ENCODE measurements at regions not wholly inside any gene's neighbourhood (a gene's known extent, or its start where the extent isn't known, plus 50 kb on each side); places are given as distances from the start of the nearest gene placed in this dataset.
A peak's percentile ranks its signal among the peaks of the same experiment; 100 is the strongest.

DNA sequence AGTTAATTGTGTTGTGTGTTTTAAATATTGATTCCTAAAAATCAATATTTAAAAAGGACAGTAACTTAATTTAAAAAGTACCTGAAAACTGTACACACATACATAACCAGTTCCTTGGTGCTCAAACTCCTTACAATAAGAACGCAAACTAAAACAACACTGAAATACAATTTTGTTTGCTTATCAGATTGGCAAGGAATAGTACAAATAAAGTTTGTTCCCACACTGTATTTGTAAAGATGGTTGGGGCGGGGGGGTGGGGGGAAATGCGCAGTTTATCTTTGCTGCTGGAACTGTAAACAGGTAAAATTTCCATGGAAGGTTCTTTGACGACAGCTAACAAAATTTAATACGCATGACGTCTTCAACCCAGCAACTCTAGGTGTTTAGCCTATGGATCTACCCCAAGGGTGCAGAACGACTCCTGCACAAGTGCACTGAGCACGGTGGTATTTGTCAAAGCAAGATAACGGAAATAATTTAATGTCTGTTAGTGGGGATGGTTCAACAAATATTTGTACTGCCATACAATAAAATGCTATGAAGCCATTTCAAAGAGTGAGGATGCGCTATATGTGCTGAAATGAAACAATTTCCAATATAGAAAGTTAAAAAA, 96.5 kb downstream of the ING1 start:
- no peak for DNase-seq (ENCODE audit: low spot score)

DNA sequence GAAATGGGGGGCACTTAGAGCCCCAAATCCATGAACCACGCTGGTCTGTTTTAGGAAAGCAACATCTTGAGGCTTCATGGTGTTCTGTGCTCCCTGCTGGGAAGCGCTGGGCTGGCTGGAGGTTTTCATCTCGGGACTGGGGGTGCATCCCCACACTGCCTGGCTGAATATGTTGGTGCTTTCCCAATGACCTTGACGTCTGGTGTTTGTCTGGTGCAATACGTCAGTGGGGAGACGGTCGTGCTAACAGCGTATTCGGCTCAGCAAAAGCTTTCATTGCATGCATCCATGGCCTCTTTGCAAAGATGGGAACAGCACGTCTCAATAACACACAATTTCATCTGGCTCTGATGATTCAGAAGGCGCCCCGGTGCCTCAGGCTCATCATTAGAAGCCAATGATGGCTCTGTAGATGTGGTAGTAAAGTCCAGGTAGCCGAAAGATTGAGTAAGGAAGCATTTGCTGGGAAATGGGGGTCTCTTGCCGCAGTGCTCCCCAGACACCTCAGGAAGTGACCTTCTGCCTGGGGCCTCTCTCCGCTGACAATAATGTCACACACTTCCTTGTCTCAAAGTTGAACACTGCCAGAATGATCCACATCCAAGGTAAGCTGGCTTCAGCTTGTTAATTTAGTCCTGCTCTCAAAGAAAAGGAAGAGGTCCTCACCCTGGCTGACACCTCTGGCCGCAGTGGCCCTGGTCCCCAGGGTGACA, 97.7 kb downstream of the ING1 start:
- DNase-seq (ENCODE audit: low spot score), result no peak

DNA sequence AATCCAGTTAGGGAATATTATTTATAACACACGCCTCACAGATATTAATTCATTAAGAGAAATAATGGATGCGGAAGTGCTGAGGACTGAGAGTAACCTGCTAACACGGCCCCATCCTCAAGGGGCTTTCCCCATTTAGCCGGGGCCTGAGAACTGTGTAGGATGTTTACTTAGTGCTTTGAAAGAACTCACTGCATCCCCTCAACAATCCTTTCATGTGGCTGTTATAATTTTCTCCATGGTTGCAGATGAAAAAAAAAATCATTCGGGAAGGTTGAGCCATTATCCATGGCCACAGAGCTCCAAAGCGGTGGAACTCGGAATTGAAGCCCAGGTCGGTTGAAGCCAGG, 98.2 kb downstream of the ING1 start:
- DNase-seq (ENCODE audit: low spot score), result no peak

DNA sequence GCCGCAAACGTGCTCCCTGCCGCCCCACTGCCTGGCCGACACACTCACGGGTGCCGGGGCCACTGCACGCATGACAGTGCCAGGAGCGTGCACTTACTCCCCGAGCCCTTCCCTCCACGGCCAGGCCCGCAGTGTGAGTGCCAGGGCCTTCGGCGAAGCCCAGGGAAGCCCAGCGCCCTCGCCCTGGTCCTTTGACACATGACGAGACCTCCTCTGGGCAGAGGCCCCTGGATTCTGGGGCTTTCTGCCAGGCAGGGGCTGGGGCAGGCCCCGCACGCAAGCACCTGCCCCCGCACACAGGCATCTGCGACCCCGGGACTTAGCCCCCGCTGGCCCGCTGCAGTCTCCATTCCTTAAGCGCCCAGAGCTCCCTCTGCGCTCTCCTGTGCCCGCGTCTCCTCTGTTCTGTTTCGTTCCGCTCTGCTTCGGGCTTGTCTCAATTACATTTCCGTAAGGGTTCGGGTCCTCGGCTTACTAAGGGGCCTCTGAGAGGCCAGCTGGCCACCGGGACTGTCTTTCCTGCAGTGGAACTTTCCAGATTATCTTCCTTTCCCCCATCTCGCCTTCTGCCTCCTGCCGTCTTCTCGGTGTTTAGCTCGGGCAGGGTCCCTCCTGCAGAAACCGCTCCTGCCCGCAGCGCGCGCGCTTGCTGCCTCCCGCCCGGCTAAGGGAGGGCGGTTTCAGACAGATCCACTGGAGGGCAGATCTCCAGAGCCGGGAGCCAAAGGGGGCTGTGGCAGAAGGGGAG, 98.8 kb downstream of the ING1 start:
- no peak for DNase-seq (ENCODE audit: low spot score)

DNA sequence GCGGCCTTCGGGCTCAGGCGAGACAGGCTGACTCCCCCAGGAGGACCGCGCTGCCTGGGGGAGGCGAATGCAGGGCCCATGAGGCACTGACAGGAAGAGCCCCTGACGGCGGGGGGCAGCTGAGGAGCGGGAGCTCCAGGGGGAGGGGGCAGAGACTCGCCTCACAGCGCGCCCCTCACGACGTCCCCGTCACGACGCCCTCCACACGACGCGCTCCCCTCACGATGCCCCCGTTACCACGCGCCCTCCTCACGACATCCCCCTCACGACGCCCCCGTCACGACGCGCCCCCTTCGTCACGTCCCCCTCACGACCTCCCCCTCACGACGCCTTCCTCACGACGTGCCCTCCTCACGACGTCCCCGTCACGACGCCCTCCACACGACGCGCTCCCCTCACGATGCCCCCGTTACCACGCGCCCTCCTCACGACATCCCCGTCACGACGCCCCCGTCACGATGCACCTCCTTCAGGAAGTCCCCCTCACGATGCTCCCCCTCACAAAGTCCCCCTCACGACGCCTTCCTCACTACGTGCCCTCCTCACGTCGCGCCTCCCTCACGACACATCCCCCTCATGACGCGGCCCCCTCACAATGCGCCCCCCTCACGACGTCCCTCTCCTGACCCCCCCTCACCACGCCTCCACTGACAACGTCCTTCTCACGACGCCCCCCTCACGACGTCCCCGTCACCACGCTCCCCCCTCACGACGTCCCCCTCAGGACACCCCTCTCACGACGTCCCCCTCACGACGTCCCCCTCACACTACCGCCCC, 99.6 kb downstream of the ING1 start:
- DNase-seq (ENCODE audit: low spot score), result no peak

DNA sequence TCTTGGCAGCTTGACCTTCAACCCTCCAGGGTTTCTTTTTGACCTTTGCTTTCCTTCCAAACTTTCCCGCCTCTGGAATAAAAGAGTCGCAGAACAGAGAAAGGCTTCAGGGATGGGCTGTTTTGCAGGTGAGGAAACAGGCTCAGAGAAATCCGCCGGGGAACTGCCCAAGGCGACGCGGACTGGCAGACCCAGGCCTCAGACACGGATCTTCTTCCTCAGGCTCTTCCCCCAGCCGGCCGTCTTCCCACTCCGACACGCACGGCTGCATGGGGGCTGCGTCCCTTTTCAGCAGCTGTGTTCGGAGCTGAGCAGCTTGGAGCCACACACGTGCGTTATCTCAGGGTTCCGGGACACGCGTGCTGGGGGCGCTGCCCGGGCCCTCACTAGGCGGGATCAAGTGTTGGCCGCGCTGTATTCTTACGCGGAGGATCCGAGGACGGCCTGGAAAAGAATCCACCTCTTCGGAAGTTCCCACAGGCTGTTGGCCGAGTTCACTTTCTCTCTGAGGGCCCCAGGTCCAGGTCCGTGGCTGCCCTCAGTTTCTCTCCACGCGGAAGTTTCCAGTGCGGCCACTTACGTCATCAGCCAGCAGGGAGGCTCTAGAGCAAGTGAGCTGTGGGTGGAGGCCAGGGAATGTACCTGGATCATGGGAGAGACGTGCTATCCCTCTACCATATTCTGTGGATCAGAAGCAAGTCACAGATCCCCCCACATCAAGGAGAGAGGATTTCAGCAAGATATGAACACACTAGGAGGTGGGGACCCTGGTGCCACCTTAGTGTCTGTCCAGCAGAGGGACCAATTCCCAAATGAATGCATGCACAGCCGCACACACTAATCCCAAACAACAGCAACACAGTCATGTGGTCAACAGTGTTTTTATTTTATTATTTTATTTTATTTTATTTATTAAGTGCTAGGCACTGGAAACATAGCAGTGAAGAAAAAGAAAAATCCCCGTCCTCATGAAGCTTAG, 100.4 kb downstream of the ING1 start:
- DNase-seq (ENCODE audit: low spot score), result no peak

DNA sequence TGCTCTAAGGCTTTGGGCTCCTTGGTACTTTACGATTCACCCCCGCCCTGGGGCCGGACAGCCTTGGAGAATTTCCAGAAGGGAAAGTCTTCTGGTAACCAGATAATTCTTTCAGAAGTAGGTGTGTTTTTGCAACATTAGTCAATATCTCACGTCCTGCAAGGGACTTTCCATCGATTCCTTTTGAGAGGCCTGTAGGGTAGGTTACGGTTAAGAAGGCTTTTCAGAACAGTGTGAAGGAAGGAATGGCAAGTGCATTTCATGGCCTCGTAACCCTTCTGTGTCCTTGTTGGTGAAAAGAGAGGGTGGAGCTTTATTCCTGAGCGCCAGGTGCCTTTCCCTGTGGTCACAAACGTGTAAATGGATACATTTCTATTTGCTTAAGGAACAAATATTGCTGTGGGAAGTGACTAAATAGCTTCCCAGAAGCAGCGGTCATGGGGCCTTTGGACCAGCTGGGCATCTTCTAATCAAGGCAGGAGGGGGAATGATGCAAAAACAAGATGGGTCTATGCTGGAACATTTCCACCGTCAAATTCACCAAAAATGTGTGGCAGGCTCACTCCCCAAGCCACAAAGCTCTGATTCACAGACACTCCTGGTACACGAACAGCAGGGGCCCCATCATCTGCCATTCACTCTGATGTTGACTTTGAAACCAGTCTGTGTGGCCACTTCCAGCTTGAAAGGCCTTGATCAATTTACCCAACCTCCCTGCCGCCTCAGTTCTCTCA, 99.2 kb downstream of the ANKRD10 start:
- no peak for DNase-seq (ENCODE audit: low spot score)

DNA sequence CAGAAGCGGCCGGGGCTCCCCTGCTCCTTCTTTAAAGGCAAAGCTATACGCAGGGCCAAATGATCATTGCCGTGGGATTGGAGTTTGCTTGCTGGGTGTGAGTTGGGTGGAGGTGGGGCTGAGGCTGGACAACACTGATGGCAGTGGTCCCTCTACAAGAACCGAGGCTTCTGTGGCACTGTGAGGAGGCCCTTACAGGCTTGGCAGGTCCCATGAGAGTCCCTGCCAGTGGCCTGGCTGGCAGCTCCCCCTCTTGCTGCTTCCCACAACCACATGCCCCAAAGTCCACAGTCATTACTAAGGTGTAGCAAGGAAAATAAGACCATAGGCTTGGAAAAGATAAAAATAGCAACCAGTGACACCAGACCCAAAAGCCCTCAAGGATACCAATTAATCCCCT, 98.4 kb downstream of the ANKRD10 start:
- DNase-seq (ENCODE audit: low spot score), result no peak

DNA sequence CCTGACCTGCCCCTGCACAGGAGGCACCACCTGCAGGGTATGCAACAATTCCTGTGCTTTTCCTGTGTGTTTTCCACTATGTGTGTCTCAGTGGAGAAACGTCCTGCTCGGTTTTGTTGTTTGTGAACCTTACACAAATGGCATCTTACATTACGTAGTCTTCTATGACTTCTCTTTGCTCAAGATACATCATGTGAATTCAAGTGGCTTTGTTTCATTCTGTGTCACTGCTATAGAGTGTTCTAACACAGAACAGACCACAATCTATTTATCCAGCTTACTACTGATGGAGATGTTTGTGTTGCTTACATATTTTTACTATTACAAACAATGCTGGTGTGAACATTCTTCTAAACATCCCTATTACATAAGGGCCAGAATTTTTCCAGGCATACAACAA, 97.7 kb downstream of the ANKRD10 start:
- peak; percentile 6 for DNase-seq (ENCODE audit: low spot score)

DNA sequence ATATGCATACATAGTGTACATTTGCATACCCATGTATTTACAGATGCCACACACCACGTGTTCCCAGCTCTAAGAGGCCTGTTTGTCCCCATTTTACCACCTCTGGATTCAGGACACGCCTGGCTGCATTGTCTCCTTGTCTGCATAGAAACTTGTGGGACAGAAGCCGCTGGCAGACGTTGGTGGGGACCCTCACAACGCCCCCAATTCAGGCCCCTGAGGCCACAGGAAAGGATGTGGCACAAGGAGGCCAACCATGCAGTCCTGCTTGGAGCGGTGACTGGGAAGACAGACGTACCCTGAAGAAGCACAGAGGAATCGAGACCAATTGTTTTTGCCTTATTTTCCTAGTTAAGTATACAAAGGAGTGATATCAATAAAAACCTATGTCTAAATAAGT, 96.1 kb downstream of the ANKRD10 start:
- DNase-seq (ENCODE audit: low spot score), result peak; percentile 10

DNA sequence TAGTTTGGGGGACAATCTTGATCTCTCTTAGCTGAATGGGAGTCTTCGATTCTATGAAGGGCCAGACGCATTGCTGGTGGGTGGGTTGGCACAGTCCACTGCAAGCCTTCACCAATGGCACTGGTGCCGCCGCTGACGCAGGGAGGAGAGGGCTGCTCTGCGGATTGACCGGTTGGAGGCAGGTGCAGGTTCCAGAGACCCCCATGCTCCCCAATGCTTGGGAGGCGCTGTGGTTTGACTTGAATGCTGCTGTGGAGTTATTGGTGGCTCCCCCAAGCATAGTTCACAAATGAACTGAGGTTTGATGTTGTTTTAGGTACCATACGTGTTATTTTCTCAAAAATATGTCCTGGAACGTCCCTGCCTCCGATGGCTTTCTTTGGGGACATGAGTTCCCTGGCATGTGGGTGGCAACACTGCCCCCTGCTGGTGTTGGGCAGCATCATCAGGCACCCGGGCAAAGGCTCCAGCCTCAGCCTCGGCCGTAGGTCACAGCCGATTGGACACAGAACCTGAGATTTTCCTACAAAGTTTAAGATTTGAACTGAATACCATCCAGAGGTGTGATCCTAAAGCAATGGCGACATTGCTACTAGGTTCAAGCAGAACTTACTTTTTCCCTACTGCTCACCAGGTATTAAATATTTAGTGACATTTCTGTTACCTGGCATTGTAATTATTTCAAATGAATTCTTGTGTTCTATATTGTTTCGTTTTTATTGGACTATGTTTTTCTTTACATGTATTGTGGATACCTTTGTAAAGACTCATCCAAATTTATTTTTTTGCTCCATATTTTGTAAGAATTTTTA, 95.5 kb downstream of the ANKRD10 start:
- DNase-seq (ENCODE audit: low spot score), result peak; percentile 77

DNA sequence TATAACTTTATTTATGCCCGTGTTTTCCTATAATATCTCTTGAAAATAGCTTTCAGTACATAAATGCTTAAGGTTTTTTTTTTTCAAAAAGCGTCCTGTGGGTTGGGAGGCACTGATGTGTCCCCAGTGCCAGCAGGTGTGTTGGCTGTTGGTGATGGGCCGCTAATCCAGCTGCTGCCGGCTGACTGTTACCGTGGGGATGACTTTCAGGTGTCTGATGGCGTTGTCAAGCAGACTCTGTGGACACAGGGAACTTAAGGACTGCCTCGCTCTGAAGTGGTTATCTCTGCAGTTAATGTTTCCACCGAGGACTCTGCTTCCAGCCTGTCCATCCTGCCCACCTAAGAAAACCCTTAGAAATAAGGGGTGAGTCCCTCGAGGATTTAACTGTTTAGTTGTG, 94.5 kb downstream of the ANKRD10 start:
- DNase-seq (ENCODE audit: low spot score), result peak; percentile 18

DNA sequence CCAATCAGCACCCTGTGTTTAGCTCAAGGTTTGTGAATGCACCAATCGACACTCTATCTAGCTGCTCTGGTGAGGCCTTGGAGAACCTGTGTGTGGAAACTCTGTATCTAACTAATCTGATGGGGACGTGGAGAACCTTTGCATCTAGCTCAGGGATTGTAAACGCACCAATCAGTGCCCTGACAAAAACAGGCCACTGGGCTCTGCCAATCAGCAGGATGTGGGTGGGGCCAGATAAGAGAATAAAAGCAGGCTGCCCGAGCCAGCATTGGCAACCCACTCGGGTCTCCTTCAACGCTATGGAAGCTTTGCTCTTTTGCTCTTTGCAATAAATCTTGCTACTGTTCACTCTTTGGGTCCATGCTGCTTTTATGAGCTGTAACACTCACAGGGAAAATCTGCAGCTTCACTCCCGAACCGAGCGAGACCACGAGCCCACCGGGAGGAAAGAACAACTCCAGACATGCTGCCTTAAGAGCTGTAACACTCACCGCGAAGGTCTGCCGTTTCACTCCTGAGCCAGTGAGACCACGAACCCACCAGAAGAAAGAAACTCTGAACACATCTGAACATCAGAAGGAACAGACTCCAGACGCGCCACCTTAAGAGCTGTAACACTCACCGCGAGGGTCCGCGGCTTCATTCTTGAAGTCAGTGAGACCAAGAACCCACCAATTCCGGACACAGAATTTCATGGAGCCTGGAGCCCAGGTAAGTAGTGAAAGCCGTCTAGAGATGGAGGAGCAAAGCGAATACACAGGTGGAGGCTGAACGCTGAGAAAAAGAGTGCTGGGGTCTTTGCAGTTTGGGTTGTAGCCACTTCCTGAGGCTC, 92.8 kb downstream of the ANKRD10 start:
- DNase-seq (ENCODE audit: low spot score), result peak; percentile 24

DNA sequence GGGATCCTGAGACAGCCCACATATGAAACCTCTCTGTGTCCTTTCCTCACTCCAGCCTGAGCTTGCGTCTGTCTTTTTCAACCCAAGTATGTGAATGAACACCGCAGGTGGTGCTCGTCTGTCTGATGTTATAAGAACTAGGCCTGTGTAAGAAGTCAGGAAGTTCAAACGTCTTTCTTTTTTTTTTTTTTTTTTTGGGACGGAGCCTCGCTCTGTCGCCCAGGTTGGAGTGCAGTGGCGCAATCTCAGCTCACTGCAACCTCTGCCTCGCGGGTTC, 92.3 kb downstream of the ANKRD10 start:
- no peak for DNase-seq (ENCODE audit: low spot score)

DNA sequence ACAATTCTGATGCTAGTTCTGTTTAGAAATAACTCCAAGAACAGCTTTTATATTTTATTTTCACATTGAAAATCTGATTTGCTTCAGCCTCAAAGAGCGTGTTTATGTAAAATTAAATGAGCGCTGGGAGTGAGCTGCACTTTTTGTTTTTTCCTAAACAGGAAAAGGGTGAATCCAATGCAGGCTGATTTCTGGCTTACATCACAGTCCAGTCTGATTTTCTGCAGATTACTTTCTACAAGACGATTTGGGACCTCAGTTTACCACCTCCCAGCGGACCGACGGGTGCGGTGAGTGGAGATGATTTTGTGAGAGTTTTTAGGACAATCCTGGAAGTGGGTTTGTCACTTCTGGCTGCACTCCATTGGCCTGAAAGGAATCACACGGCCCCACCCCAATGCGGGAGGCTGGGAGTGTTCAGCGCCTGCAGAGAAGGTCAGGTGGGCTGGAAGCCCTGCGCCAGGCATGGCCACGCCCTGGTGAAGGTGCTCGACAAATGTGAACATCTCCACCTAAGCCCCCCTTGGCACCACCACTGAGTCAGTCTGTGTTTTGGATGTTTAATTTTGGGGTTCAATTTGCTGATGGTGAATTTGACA, 90.1 kb downstream of the ANKRD10 start:
- no peak for DNase-seq (ENCODE audit: low spot score)

DNA sequence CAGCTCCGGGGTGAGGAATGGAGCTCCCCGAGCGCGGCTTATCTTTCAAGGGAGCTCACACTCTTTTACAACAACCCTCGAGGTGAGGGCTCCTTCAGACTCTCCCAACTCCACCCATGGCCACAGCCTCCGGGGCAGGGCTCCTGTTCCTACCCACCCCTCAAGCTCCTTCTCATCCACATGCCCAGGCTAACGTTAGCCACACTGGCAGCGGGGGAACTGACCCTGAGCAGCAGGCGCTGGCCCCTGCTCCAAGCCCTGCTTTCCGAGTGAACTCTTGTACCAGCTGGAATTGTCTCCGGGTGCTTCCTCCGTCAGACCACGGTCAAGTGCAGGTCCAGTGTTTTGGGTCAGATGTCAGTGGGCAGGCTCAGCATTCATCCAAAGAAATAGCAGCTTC, 89.4 kb downstream of the ANKRD10 start:
- no peak for DNase-seq (ENCODE audit: low spot score)

DNA sequence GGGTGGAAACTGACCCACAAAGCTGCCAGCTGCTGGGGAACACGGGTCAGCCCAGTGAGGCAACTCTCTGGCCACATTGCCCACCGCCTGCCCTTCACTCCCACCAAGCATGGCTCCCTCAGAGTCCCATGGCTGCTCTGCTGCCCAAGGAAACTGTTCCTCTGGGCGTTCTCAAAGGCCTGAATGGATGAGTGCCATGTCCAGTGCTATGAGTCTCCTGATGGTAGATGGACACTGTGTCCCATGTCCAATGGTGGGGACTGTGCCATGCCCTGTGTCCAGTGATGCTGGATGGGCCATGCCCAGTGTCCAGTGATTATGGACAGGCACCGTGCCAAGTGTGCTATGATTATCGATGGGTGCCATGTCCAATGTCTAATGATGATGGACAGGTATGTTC, 88.8 kb downstream of the ANKRD10 start:
- DNase-seq (ENCODE audit: low spot score), result no peak

DNA sequence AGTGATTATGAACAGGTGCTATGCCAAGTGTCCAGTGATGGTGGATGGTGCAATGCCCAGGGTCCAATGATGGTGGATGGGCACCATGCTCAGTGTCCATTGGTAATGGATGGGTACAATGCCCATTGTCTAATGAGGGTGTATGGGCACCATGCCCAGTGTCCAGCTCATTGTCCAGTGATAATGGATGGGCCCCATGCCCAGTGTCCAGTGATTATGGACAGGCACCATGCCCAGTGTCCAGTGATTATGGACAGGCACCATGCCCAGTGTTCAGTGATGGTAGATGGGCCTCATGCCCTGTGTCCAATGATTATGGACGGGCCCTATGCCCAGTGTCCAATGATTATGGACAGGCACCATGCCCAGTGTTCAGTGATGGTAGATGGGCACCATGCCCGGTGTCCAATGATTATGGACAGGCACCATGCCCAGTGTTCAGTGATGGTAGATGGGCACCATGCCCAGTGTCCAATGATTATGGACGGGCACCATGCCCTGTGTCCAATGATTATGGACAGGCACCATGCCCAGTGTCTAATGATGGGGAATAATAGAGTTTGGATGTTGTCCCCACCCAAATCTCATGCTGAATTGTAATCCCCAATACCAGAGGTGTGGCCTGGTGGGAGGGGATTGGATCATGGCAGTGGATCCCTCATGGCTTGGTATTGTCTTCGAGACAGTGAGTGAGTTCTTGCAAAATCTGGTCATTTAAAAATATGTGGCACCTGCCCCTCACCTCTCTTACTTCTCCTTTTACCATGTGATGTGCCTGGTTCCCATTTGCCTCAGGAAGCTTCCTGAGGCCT, 87.8 kb downstream of the ANKRD10 start:
- no peak for DNase-seq (ENCODE audit: low spot score)
